ENCODE measurements at regions not wholly inside any gene's neighbourhood (a gene's known extent, or its start where the extent isn't known, plus 50 kb on each side); places are given as distances from the start of the nearest gene placed in this dataset.
"Not testable (repeated sequence)": the region's sequence is repeated elsewhere in the genome, so short reads cannot be mapped to it uniquely, and the experiment has no call there.

DNA sequence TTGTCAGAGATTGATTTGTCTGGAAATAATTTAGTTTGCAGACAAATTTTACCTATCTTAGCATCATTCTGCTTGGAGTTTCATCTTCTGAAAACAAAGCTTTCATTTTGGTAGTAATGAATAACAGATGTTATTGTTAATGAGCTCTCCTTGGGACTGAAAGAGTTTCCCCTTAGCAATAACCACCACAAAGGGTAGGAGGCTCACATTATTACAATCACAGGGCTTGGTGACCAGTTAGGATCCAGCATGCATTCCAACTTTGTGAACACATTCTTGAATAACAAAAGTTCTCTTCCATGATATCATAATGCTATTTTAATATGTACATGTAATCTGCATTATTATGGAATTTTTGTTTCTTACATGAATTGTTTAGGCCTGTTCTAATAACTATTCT is 148.8 kb upstream of the VWC2 start:
- DNase-seq, result no peak

DNA sequence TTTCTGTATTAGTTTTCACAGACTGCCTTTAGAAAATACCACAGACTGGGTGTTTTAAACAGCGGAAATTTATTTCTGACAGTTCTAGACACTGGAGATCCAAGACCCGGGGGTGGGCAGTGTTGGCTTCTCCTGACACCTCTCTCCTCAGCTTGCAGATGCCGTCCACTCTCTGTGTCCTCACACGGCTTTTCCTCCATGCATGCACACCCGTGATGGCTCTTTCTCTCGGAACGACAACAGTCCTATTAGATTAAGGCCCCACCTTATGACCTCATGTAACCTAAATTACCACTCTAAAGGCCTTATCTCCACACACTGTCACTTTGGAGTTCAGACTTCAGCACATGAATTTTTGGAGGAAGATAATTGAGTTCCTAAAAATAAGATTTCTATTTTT is 142.9 kb upstream of the VWC2 start:
- no peak for DNase-seq

DNA sequence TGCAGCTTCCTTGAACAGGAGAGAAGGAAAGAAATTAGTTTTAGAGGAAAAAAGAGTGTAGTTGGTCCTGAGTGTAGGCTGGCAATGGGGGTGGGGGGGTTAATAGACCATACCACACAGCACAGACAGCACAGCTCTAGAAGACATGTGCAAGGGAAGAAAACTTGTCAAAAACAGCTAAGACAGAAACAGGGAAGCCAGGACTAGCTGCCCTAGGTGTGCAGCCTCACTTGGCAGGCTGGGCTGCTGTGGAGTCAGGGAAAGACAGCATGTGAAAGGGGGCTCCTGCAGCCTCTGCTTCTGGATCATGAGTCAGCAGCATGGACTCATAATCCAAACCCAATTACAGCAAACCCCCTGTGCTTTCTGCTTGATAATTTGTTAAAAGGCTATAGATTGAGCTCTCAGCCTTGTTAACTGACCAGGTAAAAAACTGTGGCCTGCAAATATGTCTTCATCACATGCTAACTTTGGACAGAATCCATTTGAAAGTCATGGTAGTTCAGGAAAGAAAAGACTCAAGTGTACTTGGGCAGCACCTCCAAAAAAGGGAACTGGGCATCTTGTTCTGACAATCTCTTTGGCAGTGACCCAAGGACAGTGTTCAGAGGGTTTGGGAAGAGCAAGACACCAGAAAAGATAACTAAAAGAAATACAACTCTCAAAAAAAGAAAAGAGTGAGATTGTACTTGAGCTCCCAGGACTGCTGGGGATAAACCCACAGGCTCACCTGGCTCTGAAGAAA is 142.2 kb upstream of the VWC2 start:
- no peak for DNase-seq

DNA sequence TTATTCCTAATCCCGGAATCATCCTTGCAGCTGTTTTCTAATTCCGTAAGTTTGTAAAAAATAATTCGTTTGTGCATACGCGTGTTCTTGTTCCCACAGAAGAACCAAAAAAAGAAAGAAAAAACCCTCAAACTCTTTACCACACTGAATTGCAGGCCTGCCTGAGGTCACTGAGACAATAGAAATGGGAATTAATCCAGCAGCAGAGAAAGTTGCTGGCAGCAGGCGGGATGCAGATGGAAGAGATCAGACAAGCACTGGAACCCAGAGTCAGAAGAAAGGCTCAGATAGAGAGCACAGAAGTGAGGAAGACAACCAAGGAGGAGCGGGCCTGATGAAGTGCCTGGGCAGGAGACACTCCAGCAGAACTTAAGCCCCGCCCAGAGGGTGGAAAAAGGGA is 141.5 kb upstream of the VWC2 start:
- DNase-seq, result peak; percentile 70

DNA sequence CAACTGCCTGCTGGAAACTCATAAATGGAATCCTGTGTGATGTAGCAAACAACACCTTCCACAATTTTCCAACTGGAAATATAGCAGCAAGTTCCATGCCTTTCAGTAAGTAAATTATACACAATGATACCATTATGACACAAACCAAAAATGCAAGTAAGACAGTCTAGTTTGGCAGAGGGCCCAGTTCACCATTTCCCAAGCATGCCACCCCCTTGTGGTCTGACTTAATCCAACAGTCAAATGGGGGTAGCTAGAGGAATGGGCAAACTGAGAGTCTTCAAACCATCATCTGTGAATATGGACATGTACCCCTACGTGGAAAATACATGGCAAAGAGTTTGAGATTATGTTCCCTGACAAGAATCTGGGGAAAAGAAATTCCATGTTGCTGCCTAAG is 137.6 kb upstream of the VWC2 start:
- DNase-seq, result no peak

DNA sequence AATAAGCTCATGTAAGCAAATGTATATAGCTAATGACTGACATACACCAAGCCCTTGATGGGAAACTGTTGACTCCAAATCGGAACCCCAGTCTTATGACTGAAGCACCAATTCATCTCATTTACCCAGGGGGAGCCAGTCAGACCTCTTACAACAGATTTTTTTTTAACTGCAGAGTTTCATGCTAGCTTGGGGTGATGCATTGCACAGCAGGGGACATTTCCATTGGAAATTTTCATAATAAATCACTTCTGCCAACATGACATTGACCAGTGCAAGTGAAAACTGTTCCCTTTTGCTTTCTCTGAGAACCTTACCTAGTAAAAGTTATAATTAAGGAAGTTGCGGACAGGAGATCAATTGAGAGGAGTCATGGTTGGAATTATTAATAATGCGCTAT is 137.0 kb upstream of the VWC2 start:
- DNase-seq, result no peak

DNA sequence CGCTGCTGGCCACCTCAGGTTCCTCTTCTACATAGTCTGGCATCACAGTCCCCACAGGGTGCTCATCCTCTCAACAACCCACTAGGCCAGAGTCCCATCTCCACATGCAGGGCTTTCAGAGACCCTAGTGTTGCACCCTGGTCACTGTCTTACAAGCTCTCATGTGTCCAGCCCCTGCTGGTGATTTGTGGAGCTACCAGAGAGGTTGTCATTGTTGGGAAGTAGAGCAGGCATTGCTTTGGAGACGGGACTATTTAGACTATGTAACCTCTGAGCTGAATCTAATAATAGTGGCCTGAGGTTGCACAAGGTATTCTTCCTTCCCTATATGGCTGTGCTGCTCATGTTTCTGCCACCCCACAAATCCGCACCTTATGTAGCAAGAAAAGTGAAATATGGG is 135.3 kb upstream of the VWC2 start:
- DNase-seq, result no peak

DNA sequence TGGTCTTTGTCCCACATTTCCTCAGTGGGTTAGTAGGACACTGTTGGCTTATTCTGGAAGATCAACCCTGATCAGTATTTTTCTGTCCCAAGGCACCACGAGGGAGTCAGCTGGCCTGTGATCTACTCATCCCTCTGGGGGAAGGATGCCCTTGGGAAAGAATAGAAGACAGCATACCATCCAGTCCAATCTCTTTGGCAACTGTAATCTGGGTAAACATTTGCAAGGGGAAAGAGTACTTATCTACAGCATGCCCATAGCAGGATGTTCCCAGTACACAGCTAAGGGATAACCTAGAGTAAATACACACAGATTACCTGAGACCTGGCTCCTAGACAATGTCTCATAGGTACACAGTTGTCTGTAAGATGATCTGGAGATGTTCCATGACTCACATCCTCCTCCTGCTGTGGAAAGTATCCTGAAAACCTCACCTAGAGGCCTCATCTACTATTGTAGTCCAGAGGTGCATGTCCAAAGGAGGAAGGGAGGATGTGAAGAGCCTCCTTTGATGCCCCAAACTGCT is 134.3 kb upstream of the VWC2 start:
- DNase-seq, result no peak

DNA sequence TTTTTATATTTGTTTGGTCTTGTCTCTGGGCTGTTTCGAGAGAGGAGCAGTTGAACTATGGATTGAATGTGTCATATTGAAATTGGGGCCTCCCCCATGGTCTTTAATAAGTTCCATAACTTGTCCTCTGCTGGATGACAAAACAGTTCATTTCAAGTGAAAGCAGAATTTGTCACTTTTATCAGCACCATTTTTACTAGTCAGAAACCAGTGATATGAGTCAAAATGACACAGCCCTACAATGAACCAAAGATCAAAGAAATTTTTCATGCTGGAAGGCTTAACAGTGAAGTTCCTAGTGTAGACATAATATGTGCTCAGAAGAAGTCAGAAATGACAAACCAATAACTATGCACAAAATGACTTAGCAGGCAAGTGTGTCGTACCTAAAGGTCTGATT is 133.6 kb upstream of the VWC2 start:
- no peak for DNase-seq

DNA sequence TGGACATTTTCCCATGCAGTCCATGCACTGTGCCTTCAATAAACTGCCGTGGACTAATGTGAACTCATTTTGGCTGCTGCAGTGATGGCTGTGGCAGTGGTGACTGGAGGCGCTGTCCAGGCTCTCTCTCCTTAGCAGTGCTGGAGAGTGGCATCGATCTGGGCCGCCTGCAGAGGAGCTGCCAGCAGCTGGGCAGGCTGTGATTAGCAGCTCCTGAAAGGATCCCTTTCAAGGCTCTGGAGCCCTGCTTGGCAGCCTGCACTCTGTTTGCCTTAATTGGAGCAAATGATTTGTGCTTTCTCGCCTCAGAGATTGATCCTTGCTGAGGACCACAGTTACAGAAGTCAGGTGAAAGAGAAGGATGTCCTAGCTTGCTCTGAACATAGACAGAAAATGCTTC is 130.1 kb upstream of the VWC2 start:
- peak; percentile 20 for DNase-seq

DNA sequence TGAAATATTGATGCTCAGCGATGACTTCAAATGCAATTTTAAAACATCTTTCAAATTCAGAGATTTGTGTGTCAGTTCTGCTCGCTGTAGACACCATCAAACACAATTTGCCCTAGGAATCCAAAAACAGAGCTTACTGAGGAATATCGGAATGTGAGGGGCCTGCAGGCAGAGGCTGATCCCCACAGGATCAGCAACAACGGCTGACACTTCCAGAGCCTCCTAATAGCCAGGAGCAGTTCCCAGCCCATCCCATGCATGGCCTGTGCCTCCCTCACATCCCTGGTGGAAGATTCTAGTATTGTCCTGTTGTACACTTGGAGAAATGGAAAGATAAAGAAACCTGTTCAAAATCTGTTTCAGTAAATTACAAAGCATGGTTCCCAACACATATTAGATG is 129.7 kb upstream of the VWC2 start:
- DNase-seq, result no peak

DNA sequence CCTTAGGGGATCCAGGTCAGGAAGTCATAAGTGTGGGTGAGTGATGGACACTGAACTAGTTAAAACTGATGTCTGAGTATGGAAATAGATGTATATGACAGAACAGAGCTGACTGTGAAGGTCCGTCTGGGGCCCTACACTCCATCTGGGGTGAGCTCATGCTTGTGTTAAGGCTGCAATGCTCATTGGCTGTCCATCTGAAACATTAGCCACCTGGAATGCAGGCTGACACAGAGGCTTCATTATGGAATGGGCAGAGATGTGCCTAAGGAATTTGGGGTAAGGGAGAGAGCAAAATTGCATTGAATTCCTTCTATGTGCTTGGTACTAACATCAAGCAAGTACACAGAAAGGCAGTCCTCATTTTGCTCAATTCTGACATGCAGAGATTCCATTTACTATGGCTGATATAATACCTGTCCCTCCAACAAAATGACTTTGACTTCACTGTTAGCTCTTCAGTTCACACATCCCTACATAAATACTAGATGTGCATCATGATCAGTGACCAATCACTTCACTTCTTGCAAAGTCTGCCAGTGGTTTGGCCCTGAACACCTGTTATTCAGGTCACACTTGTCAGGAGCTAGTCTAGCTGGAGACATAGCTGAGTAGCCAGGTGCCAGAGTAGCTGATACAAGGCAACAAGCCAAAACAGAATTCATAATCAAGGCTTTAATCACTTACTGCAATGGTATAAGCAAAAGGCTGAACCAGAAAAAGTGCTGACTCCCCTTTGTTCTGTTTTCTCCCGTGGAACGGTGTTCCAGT is 128.9 kb upstream of the VWC2 start:
- no peak for DNase-seq

DNA sequence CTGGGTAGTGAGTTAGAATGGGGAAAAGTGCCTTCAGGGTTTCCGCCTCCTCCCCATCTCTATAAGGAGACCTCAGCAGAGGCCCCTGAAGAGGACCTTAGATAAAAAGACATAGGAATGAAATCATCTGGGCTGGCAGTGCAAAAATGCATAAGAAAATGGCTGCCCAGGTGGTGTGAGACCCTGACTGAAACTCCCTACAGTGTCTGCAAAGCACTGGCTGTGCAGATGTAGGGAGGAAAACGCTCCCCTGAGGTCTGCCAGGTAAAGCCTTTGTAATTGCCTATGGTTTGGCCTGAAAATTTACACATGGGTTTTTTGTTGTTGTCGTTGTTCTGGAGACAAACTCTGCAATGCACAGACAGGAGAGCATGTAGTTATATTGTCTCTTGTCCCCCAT is 128.1 kb upstream of the VWC2 start:
- DNase-seq, result no peak

DNA sequence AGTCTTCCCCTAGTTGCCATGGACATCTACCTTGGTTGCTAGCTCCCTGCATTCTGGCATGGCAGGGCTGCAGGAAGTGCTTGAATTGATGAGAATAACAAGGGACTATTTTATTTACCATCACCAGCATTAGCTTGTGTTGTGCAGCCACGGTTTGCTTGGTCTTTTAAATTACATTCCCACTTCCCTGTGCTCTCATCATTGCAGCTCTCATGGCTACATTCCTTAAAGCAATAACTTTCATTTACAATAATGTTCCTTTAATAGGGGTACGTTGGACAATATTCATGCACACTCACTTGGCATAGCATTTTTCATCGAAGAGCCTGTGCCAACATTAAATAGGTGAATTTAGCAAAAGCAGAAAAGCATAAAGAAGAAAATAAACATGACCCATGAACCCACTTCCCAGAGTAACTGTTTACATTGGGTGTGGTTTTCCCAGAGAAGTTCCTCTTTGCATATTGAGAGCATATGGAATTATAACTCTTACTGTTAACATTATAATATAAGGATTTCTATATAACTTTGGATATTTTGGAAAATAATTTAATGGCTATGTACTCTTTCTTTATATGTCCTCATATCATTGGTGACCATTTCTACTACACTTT is 113.2 kb upstream of the VWC2 start:
- no peak for DNase-seq

DNA sequence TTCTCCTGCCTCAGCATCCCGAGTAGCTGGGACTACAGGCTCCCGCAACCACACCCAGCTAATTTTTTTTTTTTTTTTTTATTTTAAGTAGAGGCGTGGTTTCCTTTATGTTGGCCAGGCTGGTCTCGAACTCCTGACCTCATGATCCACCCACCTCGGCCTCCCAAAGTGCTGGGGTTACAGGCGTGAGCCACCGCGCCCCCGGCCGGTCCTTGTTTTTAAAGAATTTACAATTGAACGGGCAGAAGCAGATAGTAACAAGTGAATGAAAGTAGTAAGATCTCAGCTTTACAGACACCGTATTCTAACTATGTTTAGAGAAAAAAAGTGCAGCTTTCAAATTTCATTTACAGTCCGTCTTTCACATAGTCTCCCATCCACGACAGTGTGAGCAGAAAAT is 112.5 kb upstream of the VWC2 start:
- no peak for DNase-seq

DNA sequence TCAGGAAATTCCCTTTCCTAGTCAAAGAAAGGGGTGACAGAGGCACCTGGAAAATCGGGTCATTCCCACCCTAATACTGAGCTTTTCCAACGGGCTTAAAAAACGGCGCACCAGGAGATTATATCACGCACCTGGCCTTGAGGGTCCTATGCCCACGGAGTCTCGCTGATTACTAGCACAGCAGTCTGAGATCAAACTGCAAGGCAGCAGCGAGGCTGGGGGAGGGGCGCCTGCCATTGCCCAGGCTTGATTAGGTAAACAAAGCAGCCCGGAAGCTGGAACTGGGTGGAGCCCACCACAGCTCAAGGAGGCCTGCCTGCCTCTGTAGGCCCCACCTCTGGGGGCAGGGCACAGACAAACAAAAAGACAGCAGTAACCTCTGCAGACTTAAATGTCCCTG is 107.5 kb upstream of the VWC2 start:
- DNase-seq, result not testable (repeated sequence)

DNA sequence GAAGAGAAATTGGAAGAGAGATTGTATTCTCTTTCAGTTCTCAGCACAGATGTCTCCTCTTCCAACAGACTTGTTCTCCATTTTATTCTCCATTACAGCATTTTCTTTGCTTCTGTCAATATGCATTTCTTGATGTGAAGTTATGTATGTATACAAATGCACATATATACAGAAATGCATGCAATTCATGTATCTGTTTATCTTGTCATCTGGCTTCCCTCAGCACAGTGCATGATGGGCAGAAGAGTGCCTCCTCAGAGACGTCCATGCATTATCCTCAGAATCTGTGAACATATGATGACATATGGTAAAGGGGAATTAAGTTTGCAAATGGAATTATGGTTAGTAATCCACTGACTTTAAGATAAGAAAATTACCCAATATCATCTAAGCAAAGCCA is 106.7 kb upstream of the VWC2 start:
- no peak for DNase-seq

DNA sequence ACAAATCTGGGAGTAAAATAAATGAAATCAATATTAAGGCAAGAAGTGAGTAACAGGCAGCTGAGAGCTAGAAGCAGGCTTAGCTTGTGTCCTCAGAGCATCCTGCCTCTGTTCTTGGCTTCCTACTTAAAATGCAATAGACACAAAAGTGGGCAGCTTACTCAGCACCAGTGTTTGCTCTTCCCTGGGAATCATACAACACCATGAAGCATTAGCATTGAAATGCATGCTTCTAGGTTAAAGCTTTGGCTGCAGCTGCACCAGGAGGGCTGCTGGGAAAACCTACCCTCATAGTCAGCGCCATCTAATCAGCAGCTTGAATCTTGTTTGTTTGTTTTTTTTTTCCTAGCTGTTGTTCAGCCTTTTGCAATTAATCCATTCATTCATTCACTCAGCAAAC is 104.2 kb upstream of the VWC2 start:
- no peak for DNase-seq

DNA sequence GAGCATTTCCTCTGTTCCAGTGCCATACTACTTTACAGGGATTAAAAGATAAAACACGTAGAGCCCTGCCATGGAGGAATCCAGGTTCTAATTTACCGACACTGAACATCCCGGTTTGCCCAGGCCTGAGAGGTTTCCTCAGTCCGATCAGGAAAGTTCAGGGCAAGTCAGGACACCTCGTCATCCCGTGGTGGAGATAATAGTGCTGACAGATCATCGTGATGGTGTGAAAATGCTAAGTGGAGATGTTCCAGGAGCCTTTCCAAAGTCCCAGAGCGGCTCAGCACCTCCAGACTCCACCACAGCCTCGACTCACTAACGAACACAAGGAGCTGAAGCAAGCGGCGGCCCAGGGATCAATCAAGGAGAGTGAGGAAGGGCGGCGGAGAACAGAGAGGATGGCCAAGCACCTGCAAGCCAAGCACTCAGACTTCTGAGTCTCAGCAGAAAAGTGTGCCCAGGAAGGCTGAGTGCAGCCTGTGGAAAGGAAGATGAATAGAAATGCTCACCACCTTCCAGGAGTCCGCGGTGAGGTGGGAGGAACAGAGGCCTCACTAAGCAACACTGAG is 103.7 kb upstream of the VWC2 start:
- DNase-seq, result no peak

DNA sequence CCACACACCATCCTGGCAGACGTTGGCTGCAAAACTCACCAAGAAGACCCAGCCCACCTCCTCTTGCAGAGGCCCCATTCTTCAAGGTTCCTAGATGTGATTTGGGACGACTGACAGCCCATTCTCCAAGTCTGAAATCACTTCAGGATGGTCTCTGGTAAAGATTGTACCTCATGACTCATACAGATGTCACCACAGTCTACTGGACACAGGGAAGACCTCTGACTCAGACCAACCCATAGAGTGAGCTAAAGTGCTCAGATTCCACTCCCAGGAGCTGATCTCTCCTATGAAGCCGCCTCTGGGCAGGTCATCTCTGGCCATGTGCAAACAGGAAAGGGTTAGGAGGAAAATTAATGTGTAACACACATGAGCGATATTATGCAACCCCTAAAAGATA is 102.4 kb upstream of the VWC2 start:
- DNase-seq, result no peak

DNA sequence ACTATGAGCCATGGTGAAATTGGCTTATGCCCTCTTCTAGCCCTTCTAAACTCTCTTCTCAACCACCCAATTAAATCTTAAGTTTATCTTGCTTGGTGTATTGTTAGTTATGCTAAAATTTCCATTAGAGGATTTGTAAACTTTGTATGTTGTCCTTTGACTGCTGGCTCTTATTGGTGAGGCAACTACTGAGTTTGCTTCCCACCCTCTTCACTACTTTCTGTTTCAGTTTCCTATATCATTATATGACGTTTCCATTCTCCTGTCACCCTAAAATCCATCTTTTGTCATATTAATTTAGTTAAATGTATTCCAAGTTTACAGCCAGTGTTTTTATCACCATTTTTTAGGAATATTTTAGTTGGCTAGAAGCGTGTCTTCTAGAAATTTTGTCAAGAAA is 80.9 kb upstream of the VWC2 start:
- DNase-seq, result no peak

DNA sequence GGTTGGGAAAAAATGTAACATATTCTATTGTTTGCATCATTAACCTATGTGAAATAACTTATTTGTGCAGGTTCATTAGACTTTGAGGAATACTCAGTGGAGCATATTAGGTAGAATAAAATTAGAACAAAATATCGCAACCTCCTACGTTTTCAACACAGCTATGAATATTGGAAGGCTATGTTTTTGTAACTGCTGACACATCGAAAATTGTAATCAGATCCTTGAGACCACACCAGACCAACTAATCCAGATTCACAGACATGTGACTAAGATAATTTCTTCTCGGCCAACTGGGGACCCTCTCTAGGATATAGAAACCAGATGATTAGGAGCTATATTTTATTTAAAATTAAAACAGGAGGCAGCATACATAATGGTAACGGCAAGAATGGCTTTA is 77.5 kb upstream of the VWC2 start:
- no peak for DNase-seq

DNA sequence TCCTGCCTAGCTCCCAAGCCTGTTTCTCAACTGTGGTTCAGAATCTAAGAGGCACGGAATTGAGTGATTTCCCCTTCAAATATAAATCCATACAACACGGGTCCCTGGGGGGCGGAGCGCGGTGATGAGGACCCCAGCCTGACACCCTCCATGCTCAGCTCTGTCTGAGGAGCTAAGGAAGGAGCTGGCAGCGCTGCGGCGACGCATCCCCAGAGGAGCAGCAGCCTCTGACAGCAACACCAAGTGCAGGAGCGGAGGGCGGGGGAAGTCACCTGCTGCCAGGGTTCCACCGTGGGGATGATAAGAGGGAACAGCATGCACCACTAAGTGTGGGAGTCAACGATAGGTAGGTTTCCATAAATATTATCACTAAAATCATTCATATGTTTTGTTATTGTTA is 72.6 kb upstream of the VWC2 start:
- DNase-seq, result no peak

DNA sequence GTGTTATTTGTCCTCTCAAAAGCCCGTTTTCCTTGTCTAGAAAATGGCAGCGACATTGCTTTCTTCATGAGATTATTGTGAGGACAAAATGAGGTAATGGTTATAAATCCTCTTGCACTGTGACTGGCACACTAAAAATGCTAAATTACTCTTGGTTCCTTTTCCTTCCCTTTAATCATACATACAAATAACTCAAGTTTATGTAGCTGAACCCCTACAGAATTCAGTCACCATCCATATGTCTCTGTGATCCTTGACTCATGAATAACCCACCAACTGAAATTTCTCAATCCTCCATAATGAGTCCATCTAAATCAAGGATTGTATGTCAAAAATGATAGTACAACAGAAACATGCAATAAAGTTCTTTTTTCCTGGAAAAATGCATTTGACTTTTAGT is 71.3 kb upstream of the VWC2 start:
- no peak for DNase-seq

All from right hindlimb (tissue), 1 donor.